Hindlimb muscle (tissue), 1 donor: ENCODE measurements at regions not wholly inside any gene's neighbourhood (a gene's known extent, or its start where the extent isn't known, plus 50 kb on each side); places are given as distances from the start of the nearest gene placed in this dataset.
"Not testable (repeated sequence)": the region's sequence is repeated elsewhere in the genome, so short reads cannot be mapped to it uniquely, and the experiment has no call there.

Experiments used
- DNase-seq: peaks from one replicate; pipeline ENCODE4 v3.0.0-alpha.2; 2013

DNA sequence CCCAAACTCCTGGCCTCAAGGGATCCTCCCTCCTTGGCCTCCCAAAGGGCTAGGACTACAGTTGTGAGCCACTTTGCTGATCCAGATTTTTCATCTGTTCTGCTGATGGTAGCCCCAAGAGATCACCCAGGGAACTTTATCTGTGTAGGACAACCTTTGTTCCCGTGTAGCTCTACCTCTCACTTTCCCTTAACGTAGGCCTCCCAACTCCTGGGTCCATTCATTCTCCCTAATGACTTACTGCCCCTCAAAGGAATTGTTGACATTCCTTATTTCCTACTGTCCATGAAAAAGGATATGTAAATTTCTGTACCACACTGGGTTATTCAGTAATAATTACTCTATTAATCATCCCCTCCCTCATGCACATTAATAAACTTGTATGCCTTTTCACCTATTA, 51.0 kb upstream of the PHF24 start:
- no peak for DNase-seq

GRCh38 chr9:34899535-34900158, 58.4 kb upstream of the PHF24 start:
- DNase-seq: peak; percentile 72

DNA sequence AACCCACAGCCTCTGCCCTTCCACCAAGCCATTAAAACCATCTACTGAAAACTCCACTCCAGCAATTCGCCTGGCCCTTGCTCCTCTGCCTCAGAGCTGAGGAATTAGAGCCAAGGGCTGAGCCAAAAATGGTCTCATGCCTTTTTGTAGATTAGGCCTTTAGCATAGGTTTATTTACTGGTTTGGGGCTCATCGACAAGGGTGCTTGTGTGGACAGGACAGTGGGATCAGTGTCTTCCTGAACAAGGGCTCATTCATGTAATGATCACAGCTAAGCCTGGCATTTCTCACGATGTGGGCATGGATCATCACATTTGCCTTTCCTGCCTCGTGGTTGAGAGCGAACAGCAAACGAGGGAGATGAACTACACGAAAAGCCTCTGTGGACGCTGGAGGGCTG, 59.2 kb upstream of the PHF24 start:
- DNase-seq: no peak

GRCh38 chr9:34896112-34896511, 62.0 kb upstream of the PHF24 start:
- DNase-seq: no peak

- no peak for DNase-seq
Observed at GRCh38 chr9:34892886-34893285, 65.2 kb upstream of the PHF24 start.

DNA sequence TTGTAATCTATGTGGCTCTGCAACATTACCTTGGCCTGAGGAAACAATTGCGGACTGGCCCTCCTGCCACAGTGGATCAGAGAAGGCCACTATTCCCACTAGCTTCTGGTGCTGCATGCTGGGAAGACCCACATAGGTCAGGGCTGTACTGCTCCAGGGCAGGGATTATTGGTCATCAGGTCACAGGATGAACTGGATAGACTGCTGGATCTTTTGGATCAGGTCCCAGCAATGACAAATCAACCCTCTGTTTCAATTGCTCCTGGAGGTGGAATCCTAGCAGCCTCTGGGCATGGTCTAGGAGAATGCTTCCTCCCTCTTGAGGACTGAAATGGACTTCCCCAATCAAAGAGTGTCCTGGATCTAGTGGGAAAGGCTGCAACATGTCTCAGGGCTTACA, 66.7 kb upstream of the PHF24 start:
- DNase-seq: no peak

DNA sequence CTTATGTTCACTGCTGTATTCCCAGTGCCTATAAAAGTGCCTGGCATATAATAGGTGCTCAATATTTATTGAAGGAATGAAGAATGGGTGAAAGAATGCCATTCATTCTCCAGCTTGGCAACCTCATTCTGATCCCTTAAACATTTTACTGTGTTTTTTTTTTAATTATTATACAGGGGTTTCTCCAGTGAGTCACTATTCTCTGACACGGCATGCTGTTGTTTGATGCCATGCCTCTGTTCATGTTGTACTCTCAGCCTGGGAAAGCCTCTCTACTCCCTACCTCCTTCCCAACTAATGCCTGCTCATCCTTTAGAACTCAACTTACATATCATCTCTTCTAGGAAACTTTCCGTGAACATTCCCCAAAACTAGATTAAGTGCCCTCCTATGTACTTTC, 70.2 kb upstream of the PHF24 start:
- no peak for DNase-seq

DNA sequence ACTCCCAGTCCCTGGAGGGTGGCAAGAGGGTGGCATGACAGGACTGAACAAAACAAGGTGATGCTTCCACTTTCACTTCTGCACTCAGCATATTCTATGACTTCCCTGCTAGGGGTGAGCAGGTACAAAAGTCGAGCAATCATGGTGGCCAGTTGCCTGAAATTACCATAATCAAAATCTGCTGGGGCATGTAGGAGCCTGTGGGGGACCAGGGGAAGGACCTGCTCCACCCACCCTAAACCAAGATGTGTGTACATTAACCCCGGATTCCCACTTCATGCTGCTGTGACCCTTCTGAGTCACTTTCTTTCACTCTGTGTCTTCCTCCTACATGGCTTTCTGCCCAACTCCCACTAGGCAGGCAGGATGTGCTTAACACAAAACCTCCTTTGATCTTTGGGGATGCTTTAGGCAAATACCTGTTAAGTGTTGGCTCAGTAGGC, 73.3 kb upstream of the PHF24 start:
- no peak for DNase-seq

DNA sequence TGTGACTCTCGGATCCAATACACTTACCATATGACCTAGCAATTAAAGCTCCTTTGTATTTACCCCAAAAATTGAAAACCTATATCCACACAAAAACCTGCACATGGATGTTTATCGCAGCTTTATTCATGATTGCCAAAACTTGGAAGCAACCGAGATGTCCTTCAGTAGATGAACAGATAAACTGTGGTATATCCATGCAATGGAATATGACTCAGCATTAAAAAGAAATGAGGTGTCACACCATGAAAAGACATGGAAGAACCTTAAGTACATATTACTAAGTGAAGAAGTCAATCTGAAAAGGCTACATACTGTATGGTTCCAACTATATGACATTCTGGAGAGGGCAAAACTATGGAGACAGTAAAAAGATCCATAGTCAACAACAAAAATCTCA, 82.0 kb upstream of the PHF24 start:
- DNase-seq: no peak

GRCh38 chr9:34869390-34869789, 88.7 kb upstream of the PHF24 start:
- no peak for DNase-seq

DNA sequence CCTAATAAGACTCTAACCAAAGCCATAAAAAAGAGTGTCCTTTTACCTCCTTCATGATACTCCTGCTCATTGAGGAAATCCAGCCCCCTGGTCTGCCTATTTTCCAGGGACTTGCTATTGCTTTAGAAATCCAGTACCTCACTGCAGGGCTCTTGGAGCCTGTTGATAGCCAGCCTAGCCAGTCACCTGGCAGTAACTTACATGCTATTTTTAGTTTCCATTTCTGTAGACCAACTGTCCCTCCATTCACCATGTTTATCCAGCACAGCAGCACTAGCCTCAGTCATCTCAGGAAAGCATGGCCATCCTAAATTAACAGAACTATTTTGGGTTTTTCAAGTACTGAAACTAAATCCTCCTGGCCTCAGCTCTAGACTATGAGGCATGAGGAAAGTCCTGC, 91.5 kb upstream of the PHF24 start:
- no peak for DNase-seq

GRCh38 chr9:34863426-34863825, 94.7 kb upstream of the PHF24 start:
- no peak for DNase-seq

GRCh38 chr9:34862836-34863235, 95.2 kb upstream of the PHF24 start:
- no peak for DNase-seq

DNA sequence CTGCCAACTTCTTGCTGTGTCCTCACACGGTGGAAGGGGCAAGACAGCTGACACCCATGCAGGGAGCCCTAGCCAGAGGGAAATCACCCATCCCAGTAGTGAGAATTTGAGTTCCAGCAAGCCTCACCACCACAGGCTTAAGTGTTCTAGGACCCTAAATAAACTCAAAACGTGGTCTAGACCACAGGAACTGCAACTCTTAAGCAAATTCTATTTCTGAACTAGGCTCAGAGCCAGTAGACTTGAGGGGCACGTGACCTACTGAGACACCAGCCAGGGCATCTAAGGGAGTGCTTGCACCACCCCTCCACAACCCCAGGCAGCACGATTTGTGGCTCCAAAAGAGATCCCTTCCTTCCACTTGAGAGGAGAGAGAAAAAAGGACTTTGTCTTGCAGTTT, 96.0 kb upstream of the PHF24 start:
- DNase-seq: no peak

- not testable (repeated sequence) for DNase-seq
Observed at GRCh38 chr9:34855016-34855415, 103.1 kb upstream of the PHF24 start.

DNA sequence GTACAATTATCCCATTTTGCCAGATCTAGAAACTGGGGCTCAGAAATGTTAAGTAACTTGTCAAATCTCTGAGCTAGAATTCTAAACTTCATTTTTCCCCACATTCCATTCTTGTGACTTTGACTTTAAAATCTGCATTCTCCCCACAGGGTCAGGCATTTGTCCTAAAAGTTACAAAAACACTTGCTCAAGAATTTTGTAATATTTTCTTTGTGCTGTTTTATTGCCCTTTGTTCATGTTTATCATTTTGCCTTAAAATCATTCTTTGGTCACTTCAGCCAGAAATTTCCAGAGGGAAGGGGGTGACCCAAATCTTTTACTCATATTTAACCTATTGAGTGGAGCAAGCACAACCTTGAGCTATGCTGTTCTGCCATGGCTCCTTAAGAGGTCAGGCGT, 120.1 kb upstream of the CCL21 start:
- DNase-seq: no peak

- no peak for DNase-seq
Observed at GRCh38 chr9:34826999-34827538, 117.1 kb upstream of the CCL21 start.

DNA sequence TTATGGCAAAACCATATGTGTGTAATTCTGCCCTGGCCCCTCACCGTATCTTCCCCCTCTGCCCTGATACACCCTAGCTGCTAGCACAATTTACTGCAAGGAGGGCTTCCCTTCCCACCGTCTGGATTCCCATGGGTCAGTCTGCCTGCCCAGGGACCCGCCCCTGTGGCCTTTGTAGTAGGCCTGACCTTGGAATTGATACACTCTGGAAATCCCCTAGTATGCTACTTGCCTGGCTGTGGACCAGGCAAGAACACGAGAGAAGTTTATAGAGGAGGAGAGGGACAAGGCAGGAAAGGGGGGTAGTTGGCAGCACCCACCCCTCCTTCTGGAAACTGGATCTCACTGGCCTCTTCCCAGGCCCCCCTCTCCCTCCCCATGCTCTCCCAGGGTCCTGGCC, 115.8 kb upstream of the CCL21 start:
- no peak for DNase-seq

DNA sequence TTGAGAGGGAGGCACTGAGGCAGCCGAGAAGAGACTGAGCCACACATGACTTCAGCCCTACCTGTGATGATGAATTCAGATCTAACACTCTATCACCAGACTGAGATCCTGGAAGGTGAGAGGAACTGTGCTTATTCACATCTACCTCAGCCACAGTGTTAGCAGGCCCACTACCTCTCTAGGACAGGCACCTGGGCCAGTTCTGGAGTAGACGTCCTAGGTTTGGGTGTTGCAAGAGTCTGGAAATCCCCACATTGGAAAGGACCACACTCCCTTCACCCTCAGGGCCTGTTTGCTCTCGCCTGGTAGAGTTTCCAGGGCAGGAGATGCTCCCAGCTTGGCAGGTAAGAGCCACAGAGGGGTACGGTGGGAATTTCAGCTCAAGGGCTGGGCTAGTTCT, 113.8 kb upstream of the CCL21 start:
- no peak for DNase-seq

DNA sequence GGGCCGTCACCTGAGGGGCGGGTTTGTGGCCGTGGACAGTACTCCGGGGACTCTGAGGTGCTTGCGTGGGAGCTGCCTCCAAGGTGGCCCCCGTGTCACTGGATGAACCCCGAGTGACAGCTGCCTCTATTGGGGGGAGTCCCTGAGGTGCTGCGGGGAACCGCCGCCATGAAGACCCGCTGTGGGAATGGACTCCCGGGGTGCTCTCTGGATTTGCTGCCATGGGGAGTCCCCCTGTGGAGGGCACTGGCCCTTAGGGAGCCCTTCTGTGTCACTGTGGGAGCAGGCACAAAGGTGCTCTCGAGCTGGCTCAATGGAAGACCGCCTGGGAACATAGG, 100.2 kb upstream of the CCL21 start:
- DNase-seq: no peak

DNA sequence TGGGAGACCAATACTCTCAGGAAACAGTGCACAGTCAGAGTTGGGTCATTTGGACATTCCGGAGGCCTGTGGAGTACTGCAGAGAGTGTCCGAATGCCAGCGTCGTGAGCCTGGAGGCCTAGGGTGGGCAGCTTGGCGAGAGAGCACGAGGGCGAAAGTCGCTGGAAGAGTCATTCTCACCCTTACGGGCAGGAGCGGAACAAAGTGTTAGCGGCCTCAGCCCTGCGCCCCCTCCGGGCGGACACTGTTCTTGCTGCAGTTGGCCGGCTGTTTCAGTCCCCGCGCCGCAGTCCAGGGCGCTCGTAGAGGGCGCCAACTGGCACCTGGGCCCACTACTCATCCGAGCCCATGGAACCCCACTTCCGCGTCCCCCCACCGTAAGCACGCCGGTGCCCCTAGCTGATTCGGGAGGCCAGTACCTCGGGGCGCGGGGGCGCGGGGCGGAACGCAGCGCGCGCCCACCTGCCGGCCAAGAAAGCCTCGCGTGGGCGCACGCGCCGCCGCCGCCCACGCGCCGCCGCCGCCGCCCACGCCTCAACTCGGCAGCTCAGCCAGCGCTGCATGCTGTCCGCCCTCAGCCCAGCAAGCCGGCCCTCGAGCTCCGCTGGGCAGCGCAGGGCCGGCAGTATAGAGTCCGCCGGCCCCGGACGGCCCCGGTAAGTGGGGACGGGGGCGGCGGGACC, 99.7 kb upstream of the CCL21 start:
- DNase-seq: peak; percentile 8

DNA sequence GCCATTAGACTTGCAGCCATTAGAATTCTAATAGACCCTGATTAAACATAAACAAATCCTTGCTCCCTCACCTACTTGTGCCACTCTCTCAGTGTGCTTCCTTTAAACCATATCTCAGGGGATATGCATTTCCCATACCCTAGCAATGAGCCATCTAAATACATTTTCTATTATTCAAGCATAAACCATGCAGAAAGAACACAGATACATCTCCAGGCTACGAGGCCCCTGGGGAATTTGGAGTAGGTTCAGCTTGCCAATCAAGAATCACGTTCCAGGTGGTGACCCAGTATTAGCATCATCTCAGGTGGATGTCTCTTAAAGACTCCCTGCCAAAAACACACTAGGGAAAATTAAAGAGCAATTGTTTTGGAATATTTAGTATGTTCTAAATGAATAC, 93.0 kb upstream of the CCL21 start:
- no peak for DNase-seq

DNA sequence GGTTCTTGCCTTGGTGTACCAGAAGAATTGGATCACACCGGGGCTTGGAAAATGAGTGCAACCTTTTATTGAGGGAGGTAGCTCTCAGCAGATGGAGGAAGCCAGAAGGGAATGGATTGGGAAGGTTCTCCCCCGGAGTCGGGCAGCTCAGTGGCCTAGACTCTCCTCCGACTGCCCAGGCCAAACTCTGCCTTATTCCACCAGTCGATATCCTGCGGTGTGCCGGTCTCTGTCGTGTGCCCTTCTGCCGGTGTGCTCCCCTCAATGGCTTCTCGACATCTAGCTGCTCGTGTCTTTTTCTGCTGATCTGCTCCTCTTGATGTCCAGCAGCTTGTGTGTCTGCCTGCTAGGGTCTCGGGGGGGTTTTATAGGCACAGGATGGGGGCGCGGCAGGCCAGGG, 87.4 kb upstream of the CCL21 start:
- no peak for DNase-seq

DNA sequence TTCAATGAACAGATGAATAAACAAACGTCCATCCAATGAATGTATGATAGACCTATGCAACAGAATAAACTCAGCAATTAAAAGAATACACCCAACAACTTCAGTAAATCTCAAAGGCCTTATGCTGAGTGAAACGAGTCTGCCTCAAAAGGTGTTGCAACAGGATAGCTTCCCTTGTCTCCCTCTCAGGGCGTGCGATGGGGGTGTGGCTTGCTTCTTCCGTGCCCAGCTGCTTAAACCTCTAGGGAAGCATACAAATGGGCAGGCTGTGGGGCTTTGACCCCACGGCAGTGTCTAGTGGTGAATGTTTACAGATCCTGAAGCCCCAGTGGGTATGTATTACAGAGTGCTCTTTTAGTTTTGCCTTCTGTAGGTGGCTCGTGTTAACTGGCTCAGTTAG, 87.0 kb upstream of the CCL21 start:
- no peak for DNase-seq

- no peak for DNase-seq
Observed at GRCh38 chr9:34793428-34793827, 83.5 kb upstream of the CCL21 start.
